GM19025 (cell line): ENCODE measurements at regions not wholly inside any gene's neighbourhood (a gene's known extent, or its start where the extent isn't known, plus 50 kb on each side); places are given as distances from the start of the nearest gene placed in this dataset.

ENCODE experiments used
- ATAC-seq: cut with Tn5 transposase; IDR thresholded peaks from one replicate; pipeline ENCODE4 v1.9.1; 2021; ENCODE audit warnings: mild to moderate bottlenecking, low read depth, moderate library complexity; ENCODE audit not compliant: unreplicated experiment

DNA sequence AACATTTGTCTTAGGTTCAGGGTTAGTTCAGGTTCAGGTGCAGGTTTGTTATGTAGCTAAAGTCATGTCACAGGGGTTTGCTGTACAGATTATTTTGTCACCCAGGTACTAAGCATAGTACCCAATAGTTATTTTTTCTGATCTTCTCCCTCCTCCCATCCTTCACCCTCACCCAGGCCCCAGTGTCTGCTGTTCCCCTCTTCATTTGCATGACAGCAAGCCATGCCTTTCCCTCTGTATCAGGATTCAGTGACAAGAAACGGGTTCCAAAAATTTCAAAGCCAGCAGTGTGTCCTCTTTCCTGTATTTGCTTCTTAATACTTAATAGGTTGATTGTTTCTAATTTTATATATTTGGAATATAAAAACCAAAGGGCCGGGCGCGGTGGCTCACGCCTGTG is 330.8 kb upstream of the SGCD start:
- no peak for ATAC-seq

GRCh38 chr5:155998257-155998656 is 328.7 kb upstream of the SGCD start:
- ATAC-seq, result no peak

GRCh38 chr5:156000115-156000514 is 326.8 kb upstream of the SGCD start:
- ATAC-seq, result no peak

DNA sequence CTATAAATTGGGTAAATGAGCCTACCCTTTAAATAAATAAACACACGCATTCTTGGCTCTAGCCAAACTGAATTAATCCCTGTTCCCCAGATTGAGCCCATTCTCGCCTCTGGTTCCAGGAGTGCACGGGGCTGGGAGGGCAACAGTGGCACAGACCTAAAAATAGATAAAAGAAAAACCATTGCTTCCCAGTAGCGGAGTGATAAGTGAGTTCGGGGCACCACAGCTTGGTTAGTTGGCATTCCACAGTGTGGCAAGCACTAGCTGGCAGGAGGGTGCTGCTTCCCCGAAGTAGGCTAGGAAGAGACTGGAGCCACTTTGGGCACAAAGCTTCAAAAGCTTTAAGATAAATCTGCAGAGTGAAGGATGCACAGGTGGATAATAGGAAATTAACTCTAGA is 322.2 kb upstream of the SGCD start:
- no peak for ATAC-seq

GRCh38 chr5:156006026-156006647 is 320.8 kb upstream of the SGCD start:
- no peak for ATAC-seq

GRCh38 chr5:156008844-156009243 is 318.1 kb upstream of the SGCD start:
- no peak for ATAC-seq

DNA sequence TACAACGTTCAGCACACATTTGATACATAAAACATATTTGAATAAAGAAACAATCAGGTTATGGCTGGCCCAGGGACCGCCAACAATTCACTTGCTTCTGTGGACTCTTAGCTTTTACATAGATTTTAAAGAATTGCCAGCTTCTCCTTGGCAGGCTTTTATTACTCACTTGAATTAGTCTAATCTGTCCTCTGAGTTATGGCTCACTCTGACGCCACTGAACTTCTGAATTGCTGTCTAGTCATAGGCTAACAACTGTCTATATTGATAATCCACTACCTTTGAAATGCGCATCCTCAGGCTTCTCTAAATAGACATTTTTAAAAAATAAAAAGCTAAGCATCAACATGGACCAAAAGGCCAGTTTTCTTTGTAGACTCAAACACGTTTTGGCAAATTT is 317.4 kb upstream of the SGCD start:
- ATAC-seq, result no peak

GRCh38 chr5:156015137-156015536 is 311.8 kb upstream of the SGCD start:
- ATAC-seq, result no peak

DNA sequence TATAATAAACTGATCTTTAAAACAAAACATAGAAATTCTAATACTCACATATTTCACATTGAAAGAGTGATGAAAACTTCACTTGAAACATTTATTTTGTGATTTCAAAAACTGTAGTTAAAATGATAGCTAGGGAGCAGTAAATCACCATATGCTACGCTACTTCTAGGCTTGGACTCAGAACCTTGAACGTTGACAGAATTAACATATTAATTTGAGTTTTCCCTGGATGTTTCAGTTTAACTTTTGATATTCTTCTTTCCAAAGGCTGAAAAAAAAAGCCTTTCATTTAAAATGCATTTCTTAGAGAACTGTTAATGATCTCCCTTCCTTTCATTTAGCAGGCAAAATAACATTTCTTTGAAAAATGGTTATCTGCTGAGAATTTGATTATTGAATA is 307.8 kb upstream of the SGCD start:
- no peak for ATAC-seq

GRCh38 chr5:156019571-156020180 is 307.3 kb upstream of the SGCD start:
- no peak for ATAC-seq

GRCh38 chr5:156020647-156021046 is 306.3 kb upstream of the SGCD start:
- no peak for ATAC-seq

- ATAC-seq, result no peak
These were observed 305.1 kb upstream of the SGCD start for GRCh38 chr5:156021866-156022265.

GRCh38 chr5:156025656-156026055 is 301.3 kb upstream of the SGCD start:
- no peak for ATAC-seq

GRCh38 chr5:156031181-156031580 is 295.8 kb upstream of the SGCD start:
- no peak for ATAC-seq

- no peak for ATAC-seq
These were observed 290.3 kb upstream of the SGCD start for GRCh38 chr5:156036640-156037039.

- ATAC-seq, result no peak
These were observed 289.6 kb upstream of the SGCD start for GRCh38 chr5:156037151-156037909.

- no peak for ATAC-seq
These were observed 284.2 kb upstream of the SGCD start for GRCh38 chr5:156042726-156043125.

- no peak for ATAC-seq
These were observed 283.6 kb upstream of the SGCD start for GRCh38 chr5:156043351-156043750.

DNA sequence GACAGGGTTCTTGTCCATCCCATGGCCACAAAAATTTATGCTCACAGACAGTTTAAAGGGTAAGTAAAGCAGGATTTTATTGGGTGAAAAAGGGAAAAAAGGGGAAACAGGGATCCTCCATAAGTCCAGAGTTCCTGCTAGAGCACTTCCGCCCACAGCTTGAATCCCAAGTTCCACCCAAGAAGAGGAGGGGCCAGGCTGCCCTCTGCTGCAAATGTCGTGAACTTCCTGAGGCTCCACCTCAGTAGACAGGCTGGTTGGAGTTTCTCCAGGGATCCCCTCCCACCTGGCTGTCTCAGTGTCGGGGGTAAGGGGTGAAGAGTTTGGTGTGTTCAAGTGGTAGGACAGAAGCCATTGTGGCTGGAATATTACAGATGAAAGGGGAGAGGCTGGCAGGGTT is 275.0 kb upstream of the SGCD start:
- ATAC-seq, result no peak

GRCh38 chr5:156052656-156053055 is 274.3 kb upstream of the SGCD start:
- ATAC-seq, result no peak

DNA sequence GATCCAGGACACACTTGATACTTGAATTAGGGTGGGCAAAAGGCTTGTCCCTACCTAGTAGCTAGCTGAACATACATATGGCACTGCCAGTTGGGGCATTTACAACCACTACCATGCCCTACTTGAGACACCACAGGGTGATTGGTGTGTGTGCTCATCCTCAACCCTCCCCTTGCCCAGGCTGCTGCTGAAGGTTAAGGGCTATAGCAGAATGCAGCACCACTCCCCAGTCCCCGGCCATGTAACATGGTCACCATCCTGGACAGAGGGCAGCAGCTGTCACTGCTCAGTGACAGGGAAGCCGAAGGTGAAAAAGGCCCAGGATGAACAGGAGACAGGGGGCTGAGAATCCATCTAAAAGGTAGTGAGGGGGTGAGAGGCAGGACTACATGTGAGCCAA is 273.9 kb upstream of the SGCD start:
- ATAC-seq, result no peak

- ATAC-seq, result no peak
These were observed 250.1 kb upstream of the SGCD start for GRCh38 chr5:156076912-156077311.
